Germinal center (tissue), 1 donor: ENCODE measurements at regions not wholly inside any gene's neighbourhood (a gene's known extent, or its start where the extent isn't known, plus 50 kb on each side); places are given as distances from the start of the nearest gene placed in this dataset.
A peak's percentile ranks its signal among the peaks of the same experiment; 100 is the strongest.

Experiments used
- DNase-seq: peaks from one replicate; pipeline ENCODE4 v3.0.0; 2012; ENCODE audit warnings: mixed read lengths, low spot score

GRCh38 chr14:73782623-73783022 is 68.4 kb upstream of the PNMA1 start:
- DNase-seq = no peak

DNA sequence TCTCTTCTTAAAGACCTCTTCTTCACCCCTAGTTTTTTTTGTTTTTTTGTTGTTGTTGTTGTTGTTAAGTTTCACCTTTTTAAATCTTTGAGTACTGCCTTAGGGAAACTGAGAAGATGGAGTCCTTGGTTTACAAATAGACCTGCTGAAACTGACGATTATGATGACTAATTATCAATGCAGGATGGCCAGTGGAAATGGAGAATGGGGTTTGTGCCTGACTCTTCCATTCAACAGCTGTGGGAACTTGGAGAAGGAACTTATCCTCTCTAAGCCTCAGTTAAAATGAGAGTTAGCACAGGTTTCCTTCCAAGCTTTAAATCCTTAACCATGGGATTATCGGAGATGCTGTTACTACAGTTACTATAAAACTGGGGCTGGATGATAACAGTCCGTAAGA is 66.7 kb upstream of the PNMA1 start:
- DNase-seq = no peak

GRCh38 chr14:73780391-73780790 is 66.2 kb upstream of the PNMA1 start:
- DNase-seq = no peak

- DNase-seq = no peak
Measured at GRCh38 chr14:73778736-73779135, 64.6 kb upstream of the PNMA1 start.

DNA sequence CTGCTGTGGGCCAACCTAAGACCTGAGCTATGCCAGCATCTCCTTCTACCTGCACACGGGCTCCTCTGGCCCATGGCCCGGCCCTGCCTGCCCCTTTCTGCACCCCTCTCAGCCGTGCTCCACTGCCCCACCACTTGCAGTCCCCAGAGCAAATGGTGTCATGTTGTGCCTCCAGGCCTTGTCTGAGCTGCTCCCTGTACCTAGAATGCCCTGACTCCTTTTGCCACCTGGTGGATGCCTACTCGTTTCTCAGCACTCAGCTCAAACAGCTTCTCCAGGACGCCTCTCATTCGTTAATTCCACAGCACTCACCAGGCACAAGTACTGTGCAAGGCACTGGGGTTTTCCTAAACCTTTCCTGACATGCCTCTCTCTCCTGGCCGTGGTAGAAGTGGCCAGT is 63.2 kb upstream of the PNMA1 start:
- DNase-seq = no peak

- no peak for DNase-seq
Measured at GRCh38 chr14:73776194-73776537, 62.0 kb upstream of the PNMA1 start.

DNA sequence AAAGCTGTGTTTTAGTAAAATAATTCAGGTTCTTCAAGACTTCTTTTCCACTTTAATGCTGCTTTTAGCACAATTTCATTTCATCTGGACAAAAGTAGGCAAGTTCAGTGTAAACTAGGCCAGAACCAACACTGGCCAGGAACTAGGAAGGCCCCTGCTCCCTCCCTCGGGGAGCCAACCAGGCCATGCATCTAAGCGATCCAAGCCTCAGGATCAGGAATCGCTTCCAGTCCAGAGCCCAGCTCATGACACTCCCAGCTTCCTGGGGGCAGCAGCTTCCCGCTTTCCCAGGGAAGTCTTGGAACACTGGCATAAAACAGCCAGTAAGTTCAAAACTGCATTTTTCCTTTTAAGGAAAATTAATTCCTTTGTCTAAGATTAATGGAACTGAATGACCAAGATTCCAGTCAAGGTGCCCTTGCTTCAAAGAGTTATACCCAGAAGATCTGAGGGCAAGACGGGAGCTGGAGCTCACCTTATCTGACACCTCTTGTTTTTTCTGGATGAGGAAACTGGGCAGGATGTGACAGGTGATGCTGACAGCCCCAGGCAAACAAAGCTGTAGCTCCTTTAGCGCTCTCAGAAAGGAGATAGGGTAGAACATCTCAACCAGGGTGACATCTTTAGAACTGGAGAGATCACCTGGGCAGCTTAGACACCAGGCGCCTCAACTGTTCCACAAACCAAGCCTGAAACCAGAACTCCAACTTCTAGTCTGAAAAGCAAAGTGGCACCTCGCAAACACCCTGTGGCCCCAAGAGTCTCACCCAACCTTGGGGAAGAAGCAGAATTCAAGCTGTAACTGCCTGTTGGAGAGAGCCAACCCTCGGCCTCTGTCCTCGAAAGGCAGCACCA is 61.4 kb upstream of the PNMA1 start:
- DNase-seq = no peak

DNA sequence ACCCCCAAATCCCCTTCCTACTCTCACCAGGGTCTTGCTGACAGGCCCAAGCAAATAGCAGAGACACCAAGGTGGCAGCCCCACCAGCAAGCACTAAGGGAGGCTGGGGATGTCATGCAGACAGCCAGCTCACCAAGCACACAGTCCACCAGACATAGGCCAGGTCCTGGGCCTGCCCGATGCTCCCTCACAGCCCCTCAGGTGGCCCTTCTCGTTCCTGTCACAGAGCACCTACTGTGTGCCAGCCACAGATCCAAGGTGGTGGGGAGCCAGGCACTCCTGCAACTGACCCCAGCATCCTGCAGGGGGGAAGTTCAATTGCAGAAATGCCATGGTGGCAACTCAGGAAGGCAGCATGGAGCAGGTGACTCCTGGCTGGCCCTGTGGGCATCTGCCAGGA is 60.5 kb upstream of the PNMA1 start:
- DNase-seq = no peak

- DNase-seq = no peak
Measured at GRCh38 chr14:73774241-73774570, 60.0 kb upstream of the PNMA1 start.

GRCh38 chr14:73773441-73774240 is 59.5 kb upstream of the PNMA1 start:
- no peak for DNase-seq

GRCh38 chr14:73771848-73772638 is 57.9 kb upstream of the PNMA1 start:
- DNase-seq = peak; percentile 85

DNA sequence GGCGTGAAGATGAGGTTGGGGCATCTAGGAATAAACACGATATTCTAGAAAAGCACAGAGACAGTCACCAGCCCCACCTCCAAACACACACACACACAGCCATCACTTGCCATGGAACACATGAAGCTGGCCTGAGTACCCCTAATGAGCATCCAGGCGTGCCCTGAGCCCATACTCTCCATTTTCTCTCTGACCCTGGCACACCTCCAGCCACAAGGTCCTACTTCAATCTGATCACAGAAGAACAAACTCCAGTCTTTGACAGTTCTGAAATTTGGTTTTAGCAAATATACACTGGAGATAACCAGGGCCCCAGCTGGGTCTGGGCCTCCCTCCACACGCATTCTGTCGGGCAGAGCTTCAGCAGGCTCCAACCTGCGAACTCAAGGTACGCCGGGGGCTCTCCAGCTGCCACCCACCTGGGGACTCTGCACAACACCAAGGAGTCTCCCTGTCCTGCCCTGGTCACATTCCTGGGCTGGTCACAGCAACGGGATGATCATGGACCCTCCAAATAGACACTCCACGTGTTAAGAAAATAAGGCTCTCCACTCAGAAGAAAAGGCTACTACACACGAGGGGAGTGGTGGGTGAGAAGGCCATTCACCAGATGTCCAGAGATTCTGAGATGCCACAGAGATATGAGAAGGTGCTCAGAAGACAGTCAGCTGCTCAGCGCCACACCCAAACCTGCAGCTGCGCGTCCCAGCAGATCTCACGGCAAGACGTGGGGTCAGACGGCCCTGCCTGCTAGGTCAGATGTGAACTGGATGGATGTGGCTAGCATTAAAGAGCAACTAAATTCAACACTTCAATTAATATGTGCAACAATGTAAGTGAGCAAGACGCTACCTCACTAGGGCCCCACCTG is 57.0 kb upstream of the PNMA1 start:
- DNase-seq = no peak

DNA sequence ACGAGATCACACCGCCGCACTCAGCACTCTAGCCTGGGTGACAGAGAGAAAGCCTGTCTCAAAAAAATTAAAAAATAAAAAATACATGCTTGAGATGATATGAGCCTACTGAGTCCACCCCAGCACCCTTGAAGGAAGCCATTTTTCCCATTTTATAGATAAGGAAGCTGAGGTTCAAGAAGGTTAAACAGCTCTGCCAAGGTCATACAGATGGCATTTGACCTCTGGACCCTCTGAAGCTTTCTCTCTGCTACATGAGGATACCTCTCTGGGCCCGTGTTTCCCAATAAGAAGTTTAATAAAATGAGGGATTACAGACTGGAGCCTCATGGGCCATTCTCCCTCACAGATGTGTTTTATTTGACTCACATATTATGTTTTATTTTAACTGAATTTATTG is 53.9 kb upstream of the PNMA1 start:
- no peak for DNase-seq

- no peak for DNase-seq
Measured at GRCh38 chr14:73764406-73765280, 50.5 kb upstream of the PNMA1 start.
